GM12878 (cell line): ENCODE measurements at regions not wholly inside any gene's neighbourhood (a gene's known extent, or its start where the extent isn't known, plus 50 kb on each side); places are given as distances from the start of the nearest gene placed in this dataset.

Source experiments
- ATAC-seq: fragments of 200-7000 bp; cut with Tn5 transposase; 3 replicates; pipeline ENCODE4 v1.9.1; 2020; ENCODE audit warnings: mild to moderate bottlenecking, moderate library complexity
- BruUV-seq: library from RNA; stranded (reverse); fragments of 400-500 nt; replicated peaks from 2 replicates; lab custom pipeline; 2021; lab: Mats Ljungman, UMichigan
- CTCF ChIA-PET: fragments of 300-600 bp; sonication (Branson Sonifier 250); formaldehyde crosslinking; extraction: SDS; loops from one replicate; lab custom pipeline; 2021; ENCODE audit warnings: inconsistent platforms; lab: Yijun Ruan, JAX
- POLR2A ChIA-PET: fragments of 350-600 bp; formaldehyde crosslinking; extraction: SDS; loops from one replicate; lab custom pipeline; 2021; ENCODE audit warnings: inconsistent platforms; lab: Charles Lee
- RAD21 ChIA-PET: fragments of 300-600 bp; sonication (Branson Sonifier 250); formaldehyde crosslinking; loops from one replicate; lab custom pipeline; 2023; ENCODE audit warnings: antibody characterized with exemption; ENCODE audit not compliant: unreplicated experiment; lab: Charles Lee
- SMC1A ChIA-PET: fragments of 300-600 bp; sonication (Branson Sonifier 250); formaldehyde crosslinking; loops from one replicate; lab custom pipeline; 2023; ENCODE audit not compliant: unreplicated experiment, uncharacterized antibody; lab: Charles Lee
- DNase-seq: peaks from one replicate; pipeline ENCODE4 v3.0.0-alpha.2; 2011; ENCODE audit warnings: low read depth, low spot score
- FAIRE-seq: peaks from 3 replicates; lab custom pipeline; 2011; peaks lifted over from hg19 to GRCh38; lab: Jason Lieb, UNC
- H2AFZ ChIP-seq: 2 replicates; pipeline ENCODE4 v1.6.0; 2011; ENCODE audit warnings: low read depth, low read length, control low read depth; ENCODE audit not compliant: control insufficient read depth
- H3K27ac ChIP-seq: 2 replicates; pipeline ENCODE4 v1.5.1; 2011; ENCODE audit warnings: control low read depth; ENCODE audit not compliant: control insufficient read depth, insufficient read depth
- H3K27me3 ChIP-seq, 2 experiments: replicated peaks in 1 of 2; 2 replicates each; pipeline versions ENCODE4 v1.6.0 to v1.6.1; 2011; ENCODE audit warnings: low read length in 1 of 2; ENCODE audit not compliant: control insufficient read depth in 2 of 2, insufficient read depth in 2 of 2
- H3K36me3 ChIP-seq, 2 experiments: 2 replicates each; pipeline ENCODE4 v1.5.1; 2011; ENCODE audit warnings: low read length in 1 of 2; ENCODE audit not compliant: control insufficient read depth in 2 of 2, insufficient read depth in 2 of 2
- H3K4me1 ChIP-seq: 2 replicates; pipeline ENCODE4 v1.6.1; 2011; ENCODE audit warnings: mild to moderate bottlenecking, low read length, moderate library complexity, mixed read lengths; ENCODE audit not compliant: control insufficient read depth, insufficient read depth
- H3K4me2 ChIP-seq: 2 replicates; pipeline ENCODE4 v1.6.0; 2011; ENCODE audit warnings: control low read depth; ENCODE audit not compliant: control insufficient read depth, insufficient read depth
- H3K4me3 ChIP-seq: fragments of 200-600 bp; sonication (generic); 2 replicates; pipeline ENCODE4 v1.5.1; 2016
- H3K79me2 ChIP-seq: 2 replicates; pipeline ENCODE4 v1.6.0; 2011; ENCODE audit warnings: low read length; ENCODE audit not compliant: control insufficient read depth, insufficient read depth
- H3K9ac ChIP-seq: 2 replicates; pipeline ENCODE4 v1.8.0; 2011; ENCODE audit warnings: low read length, control low read depth, mixed read lengths; ENCODE audit not compliant: control insufficient read depth, insufficient read depth
- H3K9me3 ChIP-seq: replicated peaks from 3 replicates; pipeline ENCODE4 v1.5.1; 2011; ENCODE audit warnings: mild to moderate bottlenecking, low read length; ENCODE audit not compliant: control insufficient read depth, insufficient read depth
- H4K20me1 ChIP-seq: 2 replicates; pipeline ENCODE4 v1.6.0; 2011; ENCODE audit not compliant: control insufficient read depth, insufficient read depth
- BHLHE40 ChIP-seq, 2 experiments: fragments of 450-650 bp in 1 of 2; IDR thresholded peaks; 2 replicates each; pipeline ENCODE4 v1.6.1; 2011 to 2017; ENCODE audit warnings: low read depth in 2 of 2, borderline replicate concordance in 1 of 2, improper control_type of control experiment in 1 of 2, low read length in 1 of 2, mild to moderate bottlenecking in 1 of 2
- CHD2 ChIP-seq: IDR thresholded peaks from 2 replicates; pipeline ENCODE4 v1.6.1; 2011; ENCODE audit warnings: low read depth, low read length, improper control_type of control experiment, borderline replicate concordance
- CUX1 ChIP-seq: IDR thresholded peaks from 2 replicates; pipeline ENCODE4 v1.6.1; 2012; ENCODE audit warnings: improper control_type of control experiment, low read depth, low read length; ENCODE audit not compliant: insufficient replicate concordance
- FOS ChIP-seq: IDR thresholded peaks from 3 replicates; pipeline ENCODE4 v1.6.1; 2011; ENCODE audit warnings: borderline replicate concordance; ENCODE audit not compliant: insufficient read length; ENCODE audit errors: extremely low read depth
- IKZF1 ChIP-seq: fragments of 450-650 bp; conservative IDR thresholded peaks from 2 replicates; pipeline ENCODE4 v1.6.1; 2017; ENCODE audit warnings: antibody characterized with exemption, mild to moderate bottlenecking
- MTA2 ChIP-seq: fragments of 450-650 bp; IDR thresholded peaks from 2 replicates; pipeline ENCODE4 v1.6.1; 2016; ENCODE audit warnings: low read depth, mild to moderate bottlenecking, moderate library complexity
- MTA3 ChIP-seq: IDR thresholded peaks from 2 replicates; pipeline ENCODE4 v1.6.1; 2012; ENCODE audit warnings: low read length, inconsistent platforms, borderline replicate concordance
- MYC ChIP-seq: IDR thresholded peaks from 2 replicates; pipeline ENCODE4 v1.6.1; 2011; ENCODE audit warnings: mild to moderate bottlenecking, low read length, moderate library complexity, inconsistent platforms; ENCODE audit not compliant: insufficient read depth, insufficient replicate concordance, insufficient read length, severe bottlenecking
- NBN ChIP-seq: fragments of 450-650 bp; IDR thresholded peaks from 2 replicates; pipeline ENCODE4 v1.6.1; 2016
- WRNIP1 ChIP-seq: IDR thresholded peaks from 2 replicates; pipeline ENCODE4 v1.6.1; 2011; ENCODE audit warnings: low read depth, low read length, improper control_type of control experiment, borderline replicate concordance
- YY1 ChIP-seq: IDR thresholded peaks from 2 replicates; pipeline ENCODE4 v1.6.1; 2011; ENCODE audit warnings: low read depth, mild to moderate bottlenecking, low read length
- ZNF217 ChIP-seq: fragments of 450-650 bp; IDR thresholded peaks from 2 replicates; pipeline ENCODE4 v1.6.1; 2017; ENCODE audit warnings: antibody characterized with exemption, mild to moderate bottlenecking
- WGBS: methylation state at CpG from one replicate; pipeline ENCODE4 v1.1.6; 2016; ENCODE audit warnings: low lambda C conversion rate; ENCODE audit not compliant: insufficient replicate concordance, insufficient coverage; ENCODE audit errors: missing lambda C conversion rate; 5-methylcytosine and 5-hydroxymethylcytosine counted together
- in situ Hi-C: fragments of 300-500 bp; cut with MboI; formaldehyde crosslinking; loops from 9 replicates; pipeline ENCODE4 v1.14.3; 2018; ENCODE audit warnings: mixed read lengths
- intact Hi-C: fragments of 100-400 bp; cut with micrococcal nuclease; formaldehyde crosslinking; loops from one replicate; pipeline ENCODE4 v1.14.2; 2022; ENCODE audit not compliant: unreplicated experiment

- in situ Hi-C loops = no loop called here
- FAIRE-seq = no peak
- ATAC-seq = no peak
- RAD21 ChIA-PET = interaction anchor here (1.7 kb wide), 1 partner anchor 249 kb away, joined by 4 read pairs; no protein-coding TSS in a partner anchor
- Histone ChIP-seq H3K79me2 (no peaks in the 10 kb centered on the region), H3K4me3 (no peak overlapping the region), H3K9ac (no peak overlapping the region), H3K4me1 (no peaks in the 10 kb centered on the region), H3K36me3 (no peaks in the 10 kb centered on the region), H3K27me3 (no peaks in the 10 kb centered on the region), H2AFZ (no peak overlapping the region), H3K4me2 (no peak overlapping the region), H4K20me1 (no peaks in the 10 kb centered on the region), H3K27ac (no peak overlapping the region), H3K9me3 (no peaks in the 10 kb centered on the region)
- no peak for DNase-seq
- SMC1A ChIA-PET = no interaction called here
- intact Hi-C loops = no loop called here
- CTCF ChIA-PET = no interaction called here
- POLR2A ChIA-PET = no interaction called here
- 0% methylated on average over 1 of the region's 1 CpG for WGBS
- no TSS peak for BruUV-seq
- no peak for TF ChIP-seq MTA2
- no peak for TF ChIP-seq IKZF1
- TF ChIP-seq FOS = no peak
- TF ChIP-seq CUX1 = no peak
- TF ChIP-seq WRNIP1 = no peak
- TF ChIP-seq BHLHE40 (IDR thresholded peaks at IDR 0.05; ENCODE audit: borderline replicate concordance in 1 of 2, low read depth in 2 of 2, low read length in 1 of 2) = no peak
- TF ChIP-seq YY1 = no peak
- TF ChIP-seq NBN = no peak
- TF ChIP-seq ZNF217 = no peak
- TF ChIP-seq MTA3 = no peak
- TF ChIP-seq MYC = no peak
- TF ChIP-seq CHD2 = no peak
- TF ChIP-seq, all 136 proteins: peak for 0
Observed at GRCh38 chr1:68370101-68370915, 79.4 kb downstream of the RPE65 start.
